B cell (primary cell): ENCODE measurements at regions not wholly inside any gene's neighbourhood (a gene's known extent, or its start where the extent isn't known, plus 50 kb on each side); places are given as distances from the start of the nearest gene placed in this dataset.

Experiments
- ATAC-seq: fragments of 200-7000 bp; cut with Tn5 transposase; one replicate; pipeline ENCODE4 v1.10.0; 2021; ENCODE audit warnings: low read depth, mild to moderate bottlenecking, moderate number of reproducible peaks, moderate library complexity
- CTCF ChIA-PET: fragments of 350-600 bp; sonication (Branson Sonifier 250); formaldehyde crosslinking; loops from one replicate; lab custom pipeline; 2021; ENCODE audit warnings: antibody characterized with exemption, inconsistent platforms; lab: Charles Lee
- POLR2A ChIA-PET: fragments of 350-600 bp; sonication (Branson Sonifier 250); formaldehyde crosslinking; loops from one replicate; lab custom pipeline; 2021; ENCODE audit warnings: antibody characterized with exemption; lab: Charles Lee
- DNase-seq: peaks from one replicate; pipeline ENCODE4 v3.0.0; 2013
- H2AFZ ChIP-seq: 2 replicates; pipeline ENCODE4 v1.6.1; 2012; ENCODE audit warnings: mild to moderate bottlenecking, low read depth, low read length; ENCODE audit not compliant: insufficient read depth, poor library complexity, severe bottlenecking
- H3K27ac ChIP-seq, 2 donors: 1 replicate in 1 of 2; 2 replicates in 1 of 2; pipeline ENCODE4 v1.5.1; 2012 to 2013; ENCODE audit warnings: low read length in 2 of 2, mild to moderate bottlenecking in 2 of 2, moderate library complexity in 1 of 2
- H3K27me3 ChIP-seq, 4 experiments: fragments of 200-600 bp in 1 of 4; sonication (generic) in 1 of 4; replicated peaks in 1 of 4; 1 replicate in 2 of 4; 2 replicates in 2 of 4; pipeline versions ENCODE4 v1.6.1 to v1.7.0; 2013 to 2016; ENCODE audit warnings: low read length in 3 of 4, mild to moderate bottlenecking in 2 of 4, mixed read lengths in 1 of 4, moderate library complexity in 1 of 4; ENCODE audit not compliant: insufficient read depth in 4 of 4, control insufficient read depth in 3 of 4; ENCODE audit errors: control extremely low read depth in 1 of 4
- H3K36me3 ChIP-seq, 2 experiments: replicated peaks in 1 of 2; 1 replicate in 1 of 2; 2 replicates in 1 of 2; pipeline versions ENCODE4 v1.6.1 to v1.7.1; 2013; ENCODE audit warnings: low read length in 1 of 2; ENCODE audit not compliant: insufficient read depth in 2 of 2, control insufficient read depth in 1 of 2; ENCODE audit errors: control extremely low read depth in 1 of 2, extremely low read depth in 1 of 2
- H3K4me1 ChIP-seq, 2 donors: fragments of 200-600 bp in 1 of 2; sonication (generic) in 1 of 2; 1 replicate in 1 of 2; 2 replicates in 1 of 2; pipeline versions ENCODE4 v1.5.1 to v1.6.1; 2013 to 2017; ENCODE audit warnings: low read length in 2 of 2; ENCODE audit not compliant: control insufficient read depth in 2 of 2, insufficient read depth in 2 of 2
- H3K4me2 ChIP-seq: replicated peaks from 2 replicates; pipeline ENCODE3; 2012; ENCODE audit warnings: mild to moderate bottlenecking, low read depth, low read length; ENCODE audit not compliant: poor library complexity, severe bottlenecking
- H3K4me3 ChIP-seq, 5 experiments: fragments of 200-600 bp in 1 of 5; sonication (generic) in 1 of 5; 1 replicate in 3 of 5; 2 replicates in 2 of 5; pipeline versions ENCODE4 v1.5.1 to v1.7.0; 2011 to 2016; ENCODE audit warnings: low read length in 4 of 5, mild to moderate bottlenecking in 4 of 5, low read depth in 2 of 5, control low read depth in 1 of 5, moderate library complexity in 1 of 5; ENCODE audit not compliant: insufficient read depth in 1 of 5; ENCODE audit errors: control extremely low read depth in 1 of 5, extremely low read depth in 1 of 5
- H3K79me2 ChIP-seq: fragments of 200-600 bp; sonication (generic); one replicate; pipeline ENCODE4 v1.6.0; 2016; ENCODE audit warnings: low read length; ENCODE audit not compliant: control insufficient read depth, insufficient read depth
- H3K9ac ChIP-seq: fragments of 200-600 bp; sonication (generic); 2 replicates; pipeline ENCODE4 v1.6.1; 2017; ENCODE audit warnings: mild to moderate bottlenecking, low read length, moderate library complexity
- H3K9me3 ChIP-seq, 3 donors: one replicate each; pipeline versions ENCODE4 v1.6.1 to v1.7.1; 2013; ENCODE audit warnings: low read length in 2 of 3; ENCODE audit not compliant: control insufficient read depth in 2 of 3, insufficient read depth in 1 of 3; ENCODE audit errors: control extremely low read depth in 1 of 3
- H4K20me1 ChIP-seq: 2 replicates; pipeline ENCODE4 v1.6.0; 2012; ENCODE audit warnings: mild to moderate bottlenecking, low read length; ENCODE audit not compliant: insufficient read depth, control insufficient read depth, poor library complexity, severe bottlenecking
- H3K27ac Mint-ChIP-seq: one replicate; pipeline ENCODE4 v1.8.0; 2021; ENCODE audit warnings: mixed read lengths
- H3K27me3 Mint-ChIP-seq: one replicate; pipeline ENCODE4 v1.8.0; 2021; ENCODE audit warnings: mixed read lengths
- H3K4me1 Mint-ChIP-seq: one replicate; pipeline ENCODE4 v1.8.0; 2021; ENCODE audit warnings: mixed read lengths
- H3K4me3 Mint-ChIP-seq: one replicate; pipeline ENCODE4 v1.8.0; 2021; ENCODE audit warnings: mixed read lengths
- H3K9me3 Mint-ChIP-seq: one replicate; pipeline ENCODE4 v1.8.0; 2022; ENCODE audit warnings: mixed read lengths; ENCODE audit not compliant: insufficient read depth
- EZH2 ChIP-seq: IDR thresholded peaks from 2 replicates; pipeline ENCODE4 v1.6.1; 2012; ENCODE audit warnings: borderline replicate concordance, low read depth, mild to moderate bottlenecking, moderate library complexity, low read length; ENCODE audit not compliant: insufficient read depth, poor library complexity, severe bottlenecking
- WGBS: methylation state at CpG from one replicate; pipeline ENCODE4 v1.1.5; 2013; ENCODE audit warnings: missing lambda C conversion rate; ENCODE audit not compliant: insufficient coverage; 5-methylcytosine and 5-hydroxymethylcytosine counted together
- intact Hi-C: fragments of 100-400 bp; cut with micrococcal nuclease; formaldehyde crosslinking; loops from one replicate; pipeline ENCODE4 v1.10.0; 2022
- TF ChIP-seq, protein P1 (sequence below): fragments of 200-600 bp; IDR thresholded peaks from one replicate; pipeline ENCODE4 v1.8.0; 2022; ENCODE audit warnings: antibody characterized with exemption, mild to moderate bottlenecking

DNA sequence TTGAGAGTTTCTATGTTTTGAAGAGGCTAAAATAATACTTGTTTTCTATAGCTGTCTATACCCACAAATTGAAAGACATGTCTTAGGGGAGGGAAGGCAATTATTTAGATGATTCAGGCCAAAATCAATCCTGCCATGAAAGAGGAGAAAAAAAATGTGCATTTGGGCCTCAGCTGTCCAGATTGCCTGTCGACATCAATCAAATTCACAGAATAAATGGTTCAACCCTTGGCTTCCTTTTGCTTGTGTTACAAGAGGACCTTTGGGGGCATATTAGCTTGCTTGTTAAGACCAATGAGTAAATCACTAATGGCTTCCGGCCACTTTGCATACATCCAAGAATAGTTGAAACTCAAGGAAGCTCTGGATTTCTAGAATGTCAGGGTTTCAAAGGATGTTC is 900.8 kb upstream of the CELF4 start:
- Histone ChIP-seq H3K27ac (no peak overlapping the region), H4K20me1 (no peaks in the 10 kb centered on the region), H2AFZ (no peak overlapping the region), H3K4me2 (no peak overlapping the region), H3K27me3 (no peaks in the 10 kb centered on the region), H3K9me3 (no peaks in the 10 kb centered on the region), H3K4me3 (no peak overlapping the region), H3K9ac (no peak overlapping the region), H3K4me1 (no peaks in the 10 kb centered on the region), H3K79me2 (no peaks in the 10 kb centered on the region), H3K36me3 (no peaks in the 10 kb centered on the region)
- H3K4me3 Mint-ChIP-seq = no peak overlapping the region
- ChIA-PET CTCF (no interaction called here), POLR2A (no interaction called here)
- H3K27me3 Mint-ChIP-seq = no peaks in the 10 kb centered on the region
- no peak overlapping the region for H3K27ac Mint-ChIP-seq
- intact Hi-C loops = no loop called here
- H3K4me1 Mint-ChIP-seq = no peaks in the 10 kb centered on the region
- TF ChIP-seq EZH2 = no peak
- TF ChIP-seq, protein P1, sequence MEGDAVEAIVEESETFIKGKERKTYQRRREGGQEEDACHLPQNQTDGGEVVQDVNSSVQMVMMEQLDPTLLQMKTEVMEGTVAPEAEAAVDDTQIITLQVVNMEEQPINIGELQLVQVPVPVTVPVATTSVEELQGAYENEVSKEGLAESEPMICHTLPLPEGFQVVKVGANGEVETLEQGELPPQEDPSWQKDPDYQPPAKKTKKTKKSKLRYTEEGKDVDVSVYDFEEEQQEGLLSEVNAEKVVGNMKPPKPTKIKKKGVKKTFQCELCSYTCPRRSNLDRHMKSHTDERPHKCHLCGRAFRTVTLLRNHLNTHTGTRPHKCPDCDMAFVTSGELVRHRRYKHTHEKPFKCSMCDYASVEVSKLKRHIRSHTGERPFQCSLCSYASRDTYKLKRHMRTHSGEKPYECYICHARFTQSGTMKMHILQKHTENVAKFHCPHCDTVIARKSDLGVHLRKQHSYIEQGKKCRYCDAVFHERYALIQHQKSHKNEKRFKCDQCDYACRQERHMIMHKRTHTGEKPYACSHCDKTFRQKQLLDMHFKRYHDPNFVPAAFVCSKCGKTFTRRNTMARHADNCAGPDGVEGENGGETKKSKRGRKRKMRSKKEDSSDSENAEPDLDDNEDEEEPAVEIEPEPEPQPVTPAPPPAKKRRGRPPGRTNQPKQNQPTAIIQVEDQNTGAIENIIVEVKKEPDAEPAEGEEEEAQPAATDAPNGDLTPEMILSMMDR = no peak
- DNase-seq = no peak
- WGBS = no CpG with 5 or more reads among the region's 2 CpGs
- no peak for ATAC-seq
- peaks cover 6% of the 10 kb centered on the region for H3K9me3 Mint-ChIP-seq

DNA sequence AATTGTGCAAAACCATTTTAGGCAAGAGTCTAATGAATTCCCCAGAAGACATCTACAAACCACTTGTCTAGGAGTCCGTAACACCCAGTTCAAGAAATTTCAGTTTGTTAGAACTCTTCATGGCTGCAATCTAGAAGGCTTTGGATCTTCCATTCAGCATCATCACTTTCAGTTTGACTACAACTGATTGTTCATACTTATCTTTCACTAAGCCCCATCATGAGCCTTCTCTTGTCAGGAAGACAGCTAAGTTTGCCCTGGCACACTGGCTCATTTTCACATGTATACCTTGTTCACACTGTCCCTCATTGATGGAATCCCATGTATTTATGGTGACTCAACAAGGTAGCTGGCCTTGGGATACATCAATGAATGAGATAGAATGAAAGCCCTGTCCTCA is 898.4 kb upstream of the CELF4 start:
- POLR2A ChIA-PET = no interaction called here
- CTCF ChIA-PET = no interaction called here
- TF ChIP-seq, protein P1 = no peak
- no peak for TF ChIP-seq EZH2
- Histone ChIP-seq H3K9ac (no peak overlapping the region), H3K79me2 (no peaks in the 10 kb centered on the region), H3K9me3 (no peaks in the 10 kb centered on the region), H4K20me1 (no peaks in the 10 kb centered on the region), H3K4me2 (no peak overlapping the region), H3K27ac (no peak overlapping the region), H3K27me3 (no peaks in the 10 kb centered on the region), H3K4me3 (no peak overlapping the region), H3K36me3 (no peaks in the 10 kb centered on the region), H3K4me1 (no peaks in the 10 kb centered on the region), H2AFZ (no peak overlapping the region)
- whole genome bisulfite sequencing = 100% methylated on average over 1 of the region's 1 CpG
- no peak overlapping the region for H3K4me3 Mint-ChIP-seq
- no peaks in the 10 kb centered on the region for H3K4me1 Mint-ChIP-seq
- peaks cover 6% of the 10 kb centered on the region for H3K9me3 Mint-ChIP-seq
- no peak overlapping the region for H3K27ac Mint-ChIP-seq
- no peaks in the 10 kb centered on the region for H3K27me3 Mint-ChIP-seq
- DNase-seq (no peak), ATAC-seq (no peak)
- intact Hi-C loops = no loop called here
